ENCODE measurements at regions not wholly inside any gene's neighbourhood (a gene's known extent, or its start where the extent isn't known, plus 50 kb on each side); places are given as distances from the start of the nearest gene placed in this dataset.
A peak's percentile ranks its signal among the peaks of the same experiment; 100 is the strongest.
"Not testable (repeated sequence)": the region's sequence is repeated elsewhere in the genome, so short reads cannot be mapped to it uniquely, and the experiment has no call there.

- DNase-seq, result no peak
- in situ Hi-C loops (cut with MboI; ENCODE audit: low pct_unique_long_range_greater_than_20kb, low sequenced_read_pairs), result no loop called here
Measured at GRCh38 chr20:58053391-58054055, 174.9 kb downstream of the ANKRD60 start.

- no peak for DNase-seq
- in situ Hi-C loops (cut with MboI; ENCODE audit: low pct_unique_long_range_greater_than_20kb, low sequenced_read_pairs), result no loop called here
Measured at GRCh38 chr20:58051367-58051766, 177.1 kb downstream of the ANKRD60 start.

GRCh38 chr20:58048096-58048702 is 180.3 kb downstream of the ANKRD60 start:
- in situ Hi-C loops (cut with MboI; ENCODE audit: low pct_unique_long_range_greater_than_20kb, low sequenced_read_pairs), result no loop called here

GRCh38 chr20:58046311-58046710 is 182.1 kb downstream of the ANKRD60 start:
- no peak for DNase-seq
- in situ Hi-C loops (cut with MboI; ENCODE audit: low pct_unique_long_range_greater_than_20kb, low sequenced_read_pairs), result no loop called here

More at GRCh38 chr20:58048096-58048702, 180.3 kb downstream of the ANKRD60 start:
- DNase-seq, result peak; percentile 11

GRCh38 chr20:58045579-58045978 is 182.9 kb downstream of the ANKRD60 start:
- in situ Hi-C loops (cut with MboI; ENCODE audit: low pct_unique_long_range_greater_than_20kb, low sequenced_read_pairs), result no loop called here

GRCh38 chr20:58044931-58045555 is 183.4 kb downstream of the ANKRD60 start:
- DNase-seq, result no peak
- in situ Hi-C loops (cut with MboI; ENCODE audit: low pct_unique_long_range_greater_than_20kb, low sequenced_read_pairs), result no loop called here

More at GRCh38 chr20:58045579-58045978, 182.9 kb downstream of the ANKRD60 start:
- DNase-seq, result no peak

- no peak for DNase-seq
- in situ Hi-C loops (cut with MboI; ENCODE audit: low pct_unique_long_range_greater_than_20kb, low sequenced_read_pairs), result no loop called here
Measured at GRCh38 chr20:58044286-58044685, 184.2 kb downstream of the ANKRD60 start.

GRCh38 chr20:58043236-58044140 is 185.0 kb downstream of the ANKRD60 start:
- DNase-seq, result no peak
- in situ Hi-C loops (cut with MboI; ENCODE audit: low pct_unique_long_range_greater_than_20kb, low sequenced_read_pairs), result no loop called here

GRCh38 chr20:58042591-58042990 is 185.9 kb downstream of the ANKRD60 start:
- in situ Hi-C loops (cut with MboI; ENCODE audit: low pct_unique_long_range_greater_than_20kb, low sequenced_read_pairs), result no loop called here

GRCh38 chr20:58040447-58041290 is 187.8 kb downstream of the ANKRD60 start:
- in situ Hi-C loops (cut with MboI; ENCODE audit: low pct_unique_long_range_greater_than_20kb, low sequenced_read_pairs), result no loop called here
- no peak for DNase-seq

More at GRCh38 chr20:58042591-58042990, 185.9 kb downstream of the ANKRD60 start:
- DNase-seq, result no peak

- in situ Hi-C loops (cut with MboI; ENCODE audit: low pct_unique_long_range_greater_than_20kb, low sequenced_read_pairs), result no loop called here
- DNase-seq, result no peak
Measured at GRCh38 chr20:58039274-58040092, 189.0 kb downstream of the ANKRD60 start.

GRCh38 chr20:58038123-58038654 is 190.3 kb downstream of the ANKRD60 start:
- no peak for DNase-seq
- in situ Hi-C loops (cut with MboI; ENCODE audit: low pct_unique_long_range_greater_than_20kb, low sequenced_read_pairs), result no loop called here

GRCh38 chr20:58037631-58038030 is 190.8 kb downstream of the ANKRD60 start:
- in situ Hi-C loops (cut with MboI; ENCODE audit: low pct_unique_long_range_greater_than_20kb, low sequenced_read_pairs), result no loop called here
- DNase-seq, result no peak

- no peak for DNase-seq
- in situ Hi-C loops (cut with MboI; ENCODE audit: low pct_unique_long_range_greater_than_20kb, low sequenced_read_pairs), result no loop called here
Measured at GRCh38 chr20:58033026-58033536, 195.4 kb downstream of the ANKRD60 start.

GRCh38 chr20:58032599-58032998 is 195.9 kb downstream of the ANKRD60 start:
- no peak for DNase-seq
- in situ Hi-C loops (cut with MboI; ENCODE audit: low pct_unique_long_range_greater_than_20kb, low sequenced_read_pairs), result no loop called here

GRCh38 chr20:58031350-58031749 is 197.1 kb downstream of the ANKRD60 start:
- DNase-seq; in situ Hi-C loops (cut with MboI; ENCODE audit: low pct_unique_long_range_greater_than_20kb, low sequenced_read_pairs): not testable (repeated sequence)

- no peak for DNase-seq
- in situ Hi-C loops (cut with MboI; ENCODE audit: low pct_unique_long_range_greater_than_20kb, low sequenced_read_pairs), result no loop called here
Measured at GRCh38 chr20:58028123-58028522, 200.3 kb downstream of the ANKRD60 start.
